Left lobe of liver (tissue), 2 donors: ENCODE measurements at regions not wholly inside any gene's neighbourhood (a gene's known extent, or its start where the extent isn't known, plus 50 kb on each side); places are given as distances from the start of the nearest gene placed in this dataset.
A peak's percentile ranks its signal among the peaks of the same experiment; 100 is the strongest.
"Not testable (repeated sequence)": the region's sequence is repeated elsewhere in the genome, so short reads cannot be mapped to it uniquely, and the experiment has no call there.

Source experiments
- ATAC-seq: fragments of 200-7000 bp; cut with Tn5 transposase; one replicate; pipeline ENCODE4 v1.9.1; 2020; ENCODE audit warnings: mild to moderate bottlenecking, moderate library complexity
- DNase-seq: peaks from one replicate; pipeline ENCODE4 v3.0.0-alpha.2; 2020; ENCODE audit warnings: low spot score
- donor health status: DM: no; HTN: no; CAD: no; lungs with moderate emphysema.
- donor health status: DM: no; HTN: yes; CAD: no.

DNA sequence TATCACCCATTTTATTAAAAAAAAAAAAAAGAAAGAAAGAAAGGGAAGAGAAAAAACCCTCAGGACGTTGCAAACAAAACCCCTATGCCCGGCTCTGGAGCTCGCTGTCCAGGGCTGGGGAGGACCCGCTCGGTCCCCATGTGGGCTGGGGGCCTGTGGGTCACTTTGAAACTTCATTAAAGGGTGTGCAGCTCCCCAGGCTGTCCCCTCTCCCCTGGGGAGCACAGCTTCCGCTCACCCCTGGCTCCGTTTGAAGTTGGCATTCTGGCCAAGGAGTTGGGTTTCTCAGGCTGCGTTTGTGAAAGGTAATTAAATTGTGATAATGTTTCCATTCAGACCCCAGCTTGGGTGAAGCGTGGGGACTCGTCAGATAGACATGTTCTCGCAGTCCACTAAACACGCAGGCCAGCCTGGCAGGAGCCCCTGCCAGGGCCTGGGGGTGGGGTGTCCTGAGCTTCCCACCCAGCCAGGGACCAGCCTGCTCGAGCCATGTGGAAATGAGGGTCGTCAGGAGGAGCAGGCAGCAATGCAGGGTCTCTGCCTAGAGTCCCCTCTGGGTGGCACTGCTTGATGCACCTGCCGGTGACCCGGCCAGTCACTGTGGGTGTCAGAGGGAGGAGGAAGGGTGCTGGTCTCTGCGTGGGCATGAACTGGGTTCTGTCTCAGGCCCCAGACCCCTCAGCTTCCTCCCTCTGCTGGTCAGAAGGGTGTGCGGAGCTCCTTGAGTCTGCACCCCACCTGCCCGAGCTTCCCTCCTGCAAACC, 166.2 kb downstream of the INHBB start:
- ATAC-seq: no peak
- no peak for DNase-seq

DNA sequence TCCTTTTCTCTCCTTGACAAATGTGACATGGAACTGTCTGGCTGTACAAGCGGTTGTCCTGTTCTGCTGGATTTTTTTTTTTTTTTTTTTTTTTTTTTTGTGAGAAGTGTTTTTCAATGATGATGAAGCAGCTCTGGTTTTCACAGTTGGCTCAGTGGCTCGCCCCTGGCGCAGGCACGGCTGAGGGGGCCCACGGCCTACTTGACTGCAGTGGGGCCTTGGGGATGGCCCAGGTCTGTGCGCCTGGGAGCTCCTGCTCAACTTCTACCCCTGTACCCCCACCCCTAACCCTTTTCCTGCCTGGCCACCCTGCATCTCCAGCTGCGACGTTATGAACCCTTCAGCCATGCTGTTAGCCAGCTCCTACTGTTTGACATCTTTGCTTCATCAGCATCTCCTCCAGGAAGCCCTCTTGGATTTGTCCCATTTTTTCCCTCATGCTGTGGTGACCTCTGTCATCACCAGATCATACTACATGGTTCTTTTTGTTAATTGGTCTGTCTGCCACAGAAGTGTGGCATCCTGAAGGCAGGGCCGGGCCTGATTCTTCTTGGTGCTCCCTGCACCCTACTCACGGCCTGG, 167.9 kb downstream of the INHBB start:
- no peak for ATAC-seq
- DNase-seq: no peak

DNA sequence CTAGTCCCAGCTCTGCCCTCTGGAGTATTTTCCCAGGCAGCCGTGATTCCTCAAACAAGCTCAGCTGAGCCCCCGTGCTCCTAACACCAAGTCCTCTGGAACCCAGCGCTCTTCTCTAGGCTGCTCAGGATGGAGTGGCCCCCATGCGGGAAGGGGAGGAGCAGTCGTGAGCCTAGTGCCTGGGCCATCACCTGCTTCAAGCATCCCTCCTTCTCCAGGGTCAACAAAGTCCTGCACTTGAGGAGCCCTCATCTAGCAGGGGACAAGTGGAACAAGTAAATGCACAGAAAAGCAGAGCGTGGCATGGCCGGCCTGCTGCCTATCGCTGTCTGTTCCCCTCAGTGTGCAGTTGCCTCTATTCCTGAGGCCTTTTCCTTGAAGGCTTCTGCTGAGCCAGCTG, 168.6 kb downstream of the INHBB start:
- ATAC-seq (no peak), DNase-seq (no peak)

DNA sequence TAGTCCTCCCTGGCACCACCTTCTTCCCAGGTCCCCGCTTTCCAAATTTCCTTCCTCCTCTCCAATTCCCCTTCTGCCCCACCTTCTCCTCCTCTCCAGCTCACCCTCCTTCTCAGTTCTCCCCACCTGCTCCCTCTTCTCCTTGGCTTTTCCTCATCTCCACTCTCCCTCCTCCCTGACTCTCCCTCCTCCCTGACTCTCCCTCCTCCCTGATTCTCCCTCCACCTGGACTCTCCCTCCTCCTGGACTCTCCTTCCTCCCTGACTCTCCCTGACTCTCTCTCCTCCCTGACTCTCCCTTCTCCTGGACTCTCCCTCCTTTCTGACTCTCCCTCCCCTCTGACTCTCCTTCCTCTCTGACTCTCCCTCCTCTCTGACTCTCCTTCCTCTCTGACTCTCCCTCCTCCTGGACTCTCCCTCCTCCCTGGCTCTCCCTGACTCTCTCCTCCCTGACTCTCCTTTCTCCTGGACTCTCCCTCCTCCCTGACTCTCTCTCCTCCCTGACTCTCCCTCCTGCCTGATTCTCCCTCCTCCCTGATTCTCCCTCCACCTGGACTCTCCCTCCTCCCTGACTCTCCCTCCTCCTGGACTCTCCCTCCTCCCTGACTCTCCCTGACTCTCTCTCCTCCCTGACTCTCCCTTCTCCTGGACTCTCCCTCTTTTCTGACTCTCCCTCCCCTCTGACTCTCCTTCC, 169.3 kb downstream of the INHBB start:
- not testable (repeated sequence) for ATAC-seq, DNase-seq

DNA sequence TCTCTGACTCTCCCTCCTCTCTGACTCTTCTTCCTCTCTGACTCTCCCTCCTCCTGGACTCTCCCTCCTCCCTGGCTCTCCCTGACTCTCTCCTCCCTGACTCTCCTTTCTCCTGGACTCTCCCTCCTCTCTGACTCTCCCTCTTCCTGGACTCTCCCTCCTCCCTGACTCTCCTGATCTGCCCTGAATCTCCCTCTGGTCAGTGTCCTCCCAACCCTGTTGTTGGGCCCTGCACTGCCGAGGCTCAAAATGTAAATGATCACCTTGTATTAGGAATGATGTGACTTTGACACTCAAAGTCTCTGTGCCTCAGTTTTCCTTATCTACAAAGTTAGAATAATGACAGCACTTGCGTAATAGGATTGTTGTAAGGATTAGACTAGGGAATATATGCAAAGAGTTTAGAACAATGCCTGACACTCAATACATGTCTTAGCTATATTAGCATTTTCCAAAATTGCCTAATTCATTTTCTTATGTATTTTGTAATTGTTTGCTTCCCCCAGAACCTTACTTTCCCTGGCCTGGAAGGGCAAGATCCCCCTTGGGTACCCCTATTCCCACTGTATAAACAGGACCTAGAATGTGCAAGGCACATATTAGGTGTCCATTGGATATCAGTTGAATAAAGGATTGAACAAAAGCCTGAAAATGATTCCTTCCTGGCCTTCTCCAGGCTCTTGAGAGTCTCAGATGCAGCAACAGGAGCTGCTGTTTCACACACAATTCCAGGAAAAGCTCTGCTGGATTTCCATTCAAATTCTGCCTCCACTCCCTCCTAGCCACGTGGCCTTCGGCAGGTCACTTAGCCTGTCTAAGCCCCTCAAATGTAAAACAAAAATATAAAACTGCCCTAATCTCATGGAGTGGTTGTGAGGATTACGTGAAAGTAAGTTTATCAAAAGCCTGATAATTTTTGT, 170.1 kb downstream of the INHBB start:
- ATAC-seq (peak; percentile 2), DNase-seq (no peak)

DNA sequence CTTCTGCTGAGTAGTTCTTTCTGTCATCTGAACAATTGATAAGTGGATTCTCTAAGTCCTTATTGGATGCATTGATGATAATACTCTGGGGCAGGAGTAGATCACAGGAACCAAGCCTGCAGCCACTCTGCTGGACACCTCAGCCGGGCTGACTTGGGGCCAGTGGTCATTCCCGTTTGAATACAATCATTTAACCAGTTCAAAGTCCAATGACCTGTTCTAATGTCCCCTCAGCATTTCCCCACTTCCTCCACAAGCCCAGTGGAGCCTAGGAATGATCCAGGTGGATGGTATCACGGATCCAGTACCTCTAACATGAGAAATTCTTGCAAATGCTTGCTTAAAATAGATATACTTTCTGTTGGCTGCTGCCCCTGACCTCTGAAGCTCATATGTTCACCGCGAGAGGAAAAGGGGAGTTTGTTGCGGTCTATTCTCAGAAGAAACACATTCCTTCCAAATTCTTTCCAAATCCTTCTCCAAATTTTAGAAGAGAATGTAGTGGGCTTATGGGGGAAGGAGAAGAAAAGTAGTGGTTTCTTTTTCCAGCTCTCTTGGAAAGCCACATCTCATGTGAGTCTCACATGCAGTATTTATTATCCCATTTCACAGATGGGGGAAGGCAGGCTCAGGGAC, 170.9 kb downstream of the INHBB start:
- DNase-seq (peak; percentile 81), ATAC-seq (peak; percentile 88)

DNA sequence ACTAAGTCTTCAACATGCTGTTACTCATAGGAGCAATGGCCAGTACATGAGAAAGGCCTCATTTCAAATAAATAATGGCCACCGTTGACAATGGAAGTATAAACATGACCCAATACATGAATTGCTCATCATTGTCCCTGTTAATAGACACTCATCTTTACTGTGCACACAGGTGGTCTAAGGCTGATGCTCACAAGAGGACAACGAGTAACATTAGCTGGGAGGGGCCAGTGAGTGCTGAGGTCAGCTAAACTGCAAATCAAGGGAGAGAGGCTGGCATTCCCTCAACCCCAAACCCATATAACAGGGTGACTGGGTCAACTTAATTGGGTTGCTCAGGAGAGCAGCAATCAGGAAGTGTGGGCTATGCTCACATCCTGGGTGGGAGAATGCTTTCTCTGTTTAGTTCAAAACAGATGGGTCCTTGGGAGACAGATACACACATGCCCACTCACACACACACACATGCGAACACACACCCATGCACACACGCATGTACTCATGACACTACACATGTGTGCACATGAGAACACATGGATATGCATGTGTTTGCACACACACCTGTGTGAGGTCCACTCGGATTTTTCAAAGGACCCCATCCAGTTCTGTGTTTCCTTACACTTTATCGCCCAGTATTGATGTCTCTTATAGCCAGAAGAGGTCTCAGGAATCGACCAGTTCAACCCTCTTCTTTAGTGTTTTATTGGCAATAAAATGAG, 172.0 kb downstream of the INHBB start:
- ATAC-seq (no peak), DNase-seq (no peak)

DNA sequence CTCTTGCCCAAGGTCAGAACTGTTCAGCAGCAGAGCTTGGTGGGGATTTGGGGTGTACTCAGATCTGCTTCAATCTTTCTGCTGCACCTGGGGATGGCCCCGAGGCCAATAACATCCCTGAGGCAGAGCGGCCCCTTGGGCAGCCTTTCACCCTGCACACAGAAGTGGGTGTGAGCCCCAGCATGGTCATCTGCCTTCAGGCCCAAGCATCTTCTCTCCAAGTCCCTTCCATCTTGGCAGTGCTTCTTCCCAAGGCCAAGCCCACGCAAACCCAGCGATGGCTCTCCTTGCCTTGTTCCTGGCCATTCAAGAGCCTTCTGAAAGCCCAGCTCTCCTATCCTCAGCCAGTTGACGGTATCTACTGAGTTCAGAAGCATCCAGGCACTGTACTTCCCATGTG, 172.9 kb downstream of the INHBB start:
- no peak for DNase-seq
- no peak for ATAC-seq

DNA sequence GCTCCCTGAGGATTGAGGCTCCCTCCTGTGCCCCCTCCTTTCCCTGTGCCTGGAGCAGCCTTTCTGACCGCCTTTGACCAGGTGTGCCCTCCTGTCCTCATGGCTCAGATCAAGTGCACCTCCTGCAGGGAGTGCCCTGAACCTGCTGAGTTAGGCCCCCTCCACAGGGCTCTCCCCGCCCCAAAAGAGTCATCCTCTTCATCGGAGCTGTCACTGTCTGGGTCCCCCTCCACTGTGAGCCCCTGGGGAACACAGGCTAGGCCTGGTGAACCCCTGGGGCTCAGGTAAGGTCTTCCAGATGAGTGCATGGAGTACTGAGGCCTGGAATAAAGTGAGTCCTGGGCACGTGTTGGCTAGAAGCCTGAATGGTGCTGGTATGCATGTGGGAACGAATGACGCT, 173.5 kb downstream of the INHBB start:
- ATAC-seq (peak; percentile 15), DNase-seq (no peak)

DNA sequence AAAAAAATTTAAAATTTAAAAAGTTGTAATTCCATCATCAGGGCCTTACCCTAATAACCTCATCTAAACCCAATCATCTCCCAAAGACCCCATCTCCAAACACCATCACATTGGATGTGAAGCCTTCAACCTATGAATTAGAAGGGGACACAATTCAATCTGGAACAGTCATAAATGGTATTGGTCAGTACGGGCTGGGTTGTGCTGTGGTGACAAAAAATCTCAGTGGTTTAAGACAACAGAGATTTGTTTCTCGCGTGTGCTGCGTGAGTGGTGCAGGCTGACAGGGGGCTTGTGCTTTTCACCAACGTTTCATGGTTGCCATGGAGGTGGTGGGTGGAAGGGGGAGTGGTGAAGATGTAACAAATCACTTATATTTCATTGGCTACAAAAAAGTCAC, 174.5 kb downstream of the INHBB start:
- DNase-seq (no peak), ATAC-seq (no peak)

DNA sequence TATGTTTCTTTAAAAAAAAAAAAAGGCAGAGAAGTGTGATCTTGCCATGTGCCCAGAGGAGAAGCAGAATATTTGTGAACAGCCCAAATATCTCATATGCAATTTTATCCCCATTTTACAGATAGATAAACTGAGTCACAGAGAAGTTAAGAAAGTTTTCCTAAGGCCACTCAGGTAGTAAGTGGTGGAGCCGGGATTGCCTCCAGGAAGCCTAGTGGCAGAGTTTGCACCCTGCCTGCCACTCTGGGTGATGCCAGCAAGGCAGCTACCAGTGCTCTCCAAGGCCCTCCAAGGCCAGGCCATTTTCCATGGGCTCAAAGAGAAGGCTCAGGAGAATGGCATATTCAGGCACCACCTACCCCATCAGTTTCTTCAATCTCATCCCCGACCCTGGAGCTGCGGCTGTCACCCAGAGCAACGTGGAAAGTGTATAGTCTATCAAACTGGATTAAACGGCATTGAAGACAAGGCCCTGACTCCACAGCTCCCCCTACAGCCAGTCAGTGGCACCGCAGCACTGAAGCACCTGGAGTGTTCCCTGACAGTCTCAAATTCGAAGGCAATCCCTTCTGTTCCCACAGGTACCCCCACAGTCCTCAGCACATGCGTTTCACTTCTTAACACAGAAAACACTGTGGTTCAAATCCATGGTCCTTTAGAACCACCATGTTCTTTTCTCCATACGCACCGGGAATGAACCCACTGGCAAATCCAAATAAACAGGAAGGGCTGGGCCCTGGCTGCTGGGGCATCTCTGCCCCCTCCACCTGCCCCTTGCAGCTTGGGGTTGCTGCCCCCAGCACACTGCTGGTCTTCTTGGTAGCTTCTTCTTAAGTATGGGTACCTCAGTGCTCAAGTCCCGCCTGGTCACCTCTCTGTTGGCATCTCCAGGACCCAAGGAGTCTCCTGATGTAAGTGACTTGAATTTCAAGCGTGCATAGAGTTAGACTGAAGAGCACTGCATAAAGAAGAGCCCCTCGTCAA, 175.3 kb downstream of the INHBB start:
- ATAC-seq (peak; percentile 66), DNase-seq (peak; percentile 68)

DNA sequence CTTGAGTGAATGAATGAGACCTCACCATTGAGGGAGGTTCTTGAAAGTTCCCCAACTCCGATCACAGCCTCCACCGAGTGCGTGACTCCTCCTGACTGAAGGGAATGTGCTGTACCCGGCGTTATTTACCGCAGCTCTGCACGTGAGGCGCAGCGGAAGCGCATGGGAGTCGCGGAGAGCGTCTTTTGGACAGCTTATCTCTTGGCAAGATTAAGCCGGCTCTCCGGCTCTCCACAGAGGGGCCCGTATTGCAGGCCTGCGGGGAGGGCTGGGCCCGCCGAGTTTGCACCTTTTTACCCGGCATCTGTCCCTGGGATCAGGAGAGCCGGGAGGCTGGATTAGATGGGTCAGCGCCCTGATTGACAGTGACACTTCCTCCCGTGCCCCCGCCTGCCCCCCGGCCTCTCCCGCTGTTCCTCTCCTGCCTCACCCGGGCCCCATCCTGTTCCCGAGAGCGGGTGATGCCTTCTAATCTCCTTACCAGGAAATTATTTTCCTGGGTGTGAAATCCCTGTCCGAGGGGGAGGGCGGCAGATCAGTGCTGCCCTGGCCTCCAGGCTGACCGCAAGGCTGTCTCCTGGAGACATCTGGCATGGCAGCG, 176.3 kb downstream of the INHBB start:
- DNase-seq: no peak
- ATAC-seq: no peak

DNA sequence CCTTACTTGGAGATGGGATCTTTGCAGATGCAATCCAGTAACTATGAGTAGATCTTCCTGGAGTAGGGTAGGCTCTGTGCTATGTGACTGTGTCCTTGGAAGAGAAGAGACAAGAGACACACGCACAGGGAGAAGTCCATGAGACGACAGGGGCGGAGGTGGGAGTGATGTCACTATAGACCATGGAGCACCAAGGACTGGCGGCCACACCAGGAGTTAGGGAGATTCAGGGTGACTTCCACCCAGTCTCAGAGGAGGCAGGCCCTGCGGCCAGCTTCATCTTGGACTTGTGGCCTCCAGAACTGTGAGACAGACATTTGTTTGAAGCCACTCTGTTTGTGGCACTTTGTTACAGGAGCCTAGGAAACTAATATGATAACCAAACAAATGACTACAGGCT, 177.8 kb downstream of the INHBB start:
- ATAC-seq (no peak), DNase-seq (no peak)

DNA sequence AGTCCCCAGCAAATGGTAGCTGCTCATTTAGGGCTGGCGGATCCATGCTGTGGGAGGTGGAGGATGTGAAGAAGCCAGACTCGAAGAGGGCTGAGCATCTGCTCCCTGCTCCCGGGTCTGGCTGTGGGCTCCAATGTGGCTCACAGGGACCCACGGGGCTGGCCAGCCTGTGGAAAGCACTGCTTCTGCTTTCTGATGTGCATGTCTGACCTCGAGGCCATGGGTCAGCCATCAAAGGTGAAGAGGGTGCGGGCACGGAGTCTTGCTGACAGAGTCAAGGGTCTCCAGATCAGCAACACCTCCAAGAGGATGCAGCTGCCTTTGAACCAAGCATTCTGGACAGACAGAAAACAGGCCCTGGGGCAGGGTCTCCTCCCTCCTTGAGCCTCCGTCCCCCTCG, 178.2 kb downstream of the INHBB start:
- DNase-seq (no peak), ATAC-seq (no peak)

DNA sequence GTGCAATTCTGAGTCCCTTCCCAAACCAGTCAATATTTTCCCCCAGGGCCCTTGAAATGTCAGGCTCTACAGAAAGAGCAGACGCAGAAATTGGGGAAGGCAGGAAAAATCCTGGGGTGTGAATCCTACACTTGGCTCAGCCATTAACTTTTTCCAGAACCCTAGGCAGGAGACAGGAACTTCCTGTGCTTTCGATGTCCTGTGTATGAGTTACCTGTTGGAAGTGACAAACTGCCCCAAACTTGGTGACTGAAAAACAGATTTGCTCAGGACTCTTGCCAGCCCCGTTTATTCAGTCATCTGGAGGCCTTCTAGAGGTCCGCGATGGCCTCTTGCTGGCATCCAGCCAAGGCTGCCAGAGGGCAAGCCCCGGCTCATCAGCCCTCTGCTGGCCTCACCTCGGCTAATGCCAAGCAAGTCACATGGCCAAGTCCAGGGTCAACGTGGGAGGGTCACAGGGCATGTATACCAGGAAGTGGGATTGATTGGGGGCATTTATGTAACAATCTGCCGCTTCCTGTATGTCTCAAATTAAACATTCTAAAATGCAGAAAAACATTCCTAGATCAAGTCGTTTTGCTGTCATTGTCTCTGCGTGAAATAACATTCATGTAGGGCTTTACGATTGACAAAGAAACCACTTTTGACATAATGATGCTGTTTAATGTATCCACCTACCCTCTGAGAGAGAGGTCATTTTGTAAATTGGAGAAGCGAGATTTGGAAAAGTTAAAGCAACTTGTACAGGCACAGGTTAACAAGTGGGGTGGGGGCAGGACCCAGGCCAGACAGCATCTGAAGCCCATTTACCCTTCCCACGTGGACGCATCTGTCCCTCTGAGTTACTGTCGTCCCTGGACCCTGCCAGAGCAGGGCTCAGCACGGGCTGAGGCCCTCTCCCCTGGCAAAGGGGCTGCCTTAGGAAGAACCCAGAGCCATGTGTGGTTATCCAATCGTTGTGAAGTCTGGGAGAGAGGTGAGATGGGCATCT, 179.4 kb downstream of the INHBB start:
- DNase-seq: peak; percentile 95
- ATAC-seq: peak; percentile 80

DNA sequence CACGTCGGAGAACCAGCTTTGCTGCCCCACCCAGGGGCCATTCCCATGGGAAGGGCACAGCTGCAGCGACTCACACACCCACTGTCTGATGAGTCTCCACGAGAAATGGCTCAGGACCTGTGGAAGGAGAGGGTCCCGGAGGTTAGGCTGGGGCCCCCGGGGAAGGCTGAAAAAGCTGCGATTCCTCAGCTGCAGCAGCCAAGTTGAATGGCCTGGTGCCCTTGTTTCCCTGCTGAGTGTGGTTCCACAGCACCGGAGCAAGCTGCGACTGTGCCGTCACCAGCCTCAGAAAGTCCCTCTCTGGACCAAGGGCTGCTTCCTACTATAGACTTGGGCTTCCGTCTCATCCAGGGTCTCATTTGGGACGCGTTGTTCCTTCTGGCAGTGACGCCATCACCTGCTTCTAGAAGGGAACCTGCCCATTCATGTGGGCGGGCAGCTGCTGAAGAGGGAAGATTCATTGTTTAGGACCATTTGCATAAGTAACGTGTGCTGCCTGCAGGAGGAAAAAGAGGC, 180.2 kb downstream of the INHBB start:
- peak; percentile 11 for ATAC-seq

More for the DNA sequence above, 180.2 kb downstream of the INHBB start:
- DNase-seq: no peak
